ENCODE measurements at regions not wholly inside any gene's neighbourhood (a gene's known extent, or its start where the extent isn't known, plus 50 kb on each side); places are given as distances from the start of the nearest gene placed in this dataset.

DNA sequence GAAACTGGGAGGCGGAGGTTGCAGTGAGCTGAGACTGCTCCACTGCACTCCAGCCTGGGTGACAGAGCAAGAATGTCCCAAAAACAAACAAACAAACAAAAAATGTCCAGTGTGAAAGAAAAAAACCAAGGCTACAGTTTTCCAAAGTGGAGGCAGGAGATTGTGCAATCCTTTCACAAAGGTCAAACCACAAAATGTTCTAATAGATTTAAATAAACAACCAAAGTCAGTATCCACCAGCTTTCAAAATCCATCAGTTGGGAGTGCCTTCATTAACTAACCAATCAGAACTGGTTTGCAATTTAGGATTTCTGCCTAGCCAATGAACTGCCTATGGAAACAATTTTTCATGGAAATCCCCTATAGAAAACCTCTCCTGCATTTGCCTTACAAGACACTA, 52.3 kb upstream of the TRIM9 start:
- dilution Hi-C loops (cut with MboI; ENCODE audit: extremely low pct_ligation_motif_present, low sequenced_read_pairs) (no loop called here), intact Hi-C loops (cut with micrococcal nuclease) (no loop called here)
- no peaks in the 10 kb centered on the region for H3K9me1 ChIP-seq (replicated peaks; ENCODE audit: control insufficient read depth, extremely low read depth, insufficient read depth, low read length)
- ChIA-PET CTCF (no interaction called here), POLR2A (no interaction called here)
- no peak overlapping the region for H3K4me2 ChIP-seq (ENCODE audit: insufficient read depth, low read length)
- TF ChIP-seq, protein P1, sequence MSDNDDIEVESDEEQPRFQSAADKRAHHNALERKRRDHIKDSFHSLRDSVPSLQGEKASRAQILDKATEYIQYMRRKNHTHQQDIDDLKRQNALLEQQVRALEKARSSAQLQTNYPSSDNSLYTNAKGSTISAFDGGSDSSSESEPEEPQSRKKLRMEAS (IDR thresholded peaks at IDR 0.05; ENCODE audit: insufficient read depth, insufficient read length) = no peak
- no peak for TF ChIP-seq MYC (IDR thresholded peaks at IDR 0.05; ENCODE audit: low read depth, low read length)
- TF ChIP-seq FOS (IDR thresholded peaks at IDR 0.05; ENCODE audit: borderline replicate concordance, insufficient read depth, low read length) = no peak
- TF ChIP-seq EZH2 (IDR thresholded peaks at IDR 0.05; ENCODE audit: borderline replicate concordance, low read depth, low read length, severe bottlenecking) = no peak
- TF ChIP-seq POLR2A (IDR thresholded peaks at IDR 0.05; ENCODE audit: low read depth, low read length) = no peak
- TF ChIP-seq, protein P2, sequence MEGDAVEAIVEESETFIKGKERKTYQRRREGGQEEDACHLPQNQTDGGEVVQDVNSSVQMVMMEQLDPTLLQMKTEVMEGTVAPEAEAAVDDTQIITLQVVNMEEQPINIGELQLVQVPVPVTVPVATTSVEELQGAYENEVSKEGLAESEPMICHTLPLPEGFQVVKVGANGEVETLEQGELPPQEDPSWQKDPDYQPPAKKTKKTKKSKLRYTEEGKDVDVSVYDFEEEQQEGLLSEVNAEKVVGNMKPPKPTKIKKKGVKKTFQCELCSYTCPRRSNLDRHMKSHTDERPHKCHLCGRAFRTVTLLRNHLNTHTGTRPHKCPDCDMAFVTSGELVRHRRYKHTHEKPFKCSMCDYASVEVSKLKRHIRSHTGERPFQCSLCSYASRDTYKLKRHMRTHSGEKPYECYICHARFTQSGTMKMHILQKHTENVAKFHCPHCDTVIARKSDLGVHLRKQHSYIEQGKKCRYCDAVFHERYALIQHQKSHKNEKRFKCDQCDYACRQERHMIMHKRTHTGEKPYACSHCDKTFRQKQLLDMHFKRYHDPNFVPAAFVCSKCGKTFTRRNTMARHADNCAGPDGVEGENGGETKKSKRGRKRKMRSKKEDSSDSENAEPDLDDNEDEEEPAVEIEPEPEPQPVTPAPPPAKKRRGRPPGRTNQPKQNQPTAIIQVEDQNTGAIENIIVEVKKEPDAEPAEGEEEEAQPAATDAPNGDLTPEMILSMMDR (IDR thresholded peaks at IDR 0.05; ENCODE audit: extremely low read depth in 1 of 2, insufficient read depth in 1 of 2, low read depth in 1 of 2, low read length in 2 of 2) = no peak
- no peak for TF ChIP-seq JUN (IDR thresholded peaks at IDR 0.05; ENCODE audit: borderline replicate concordance, insufficient read depth, insufficient read length, low read depth)
- no peak for TF ChIP-seq POLR2AphosphoS5 (IDR thresholded peaks at IDR 0.05; ENCODE audit: insufficient read depth, low read depth, low read length)
- no peak for TF ChIP-seq GATA2 (IDR thresholded peaks at IDR 0.05; ENCODE audit: insufficient read depth, insufficient read length, low read depth, low read length)
- peaks cover 2 to 3% of the 10 kb centered on the region in 2 experiments for H3K27me3 ChIP-seq (ENCODE audit: control insufficient read depth in 2 of 2, insufficient read depth in 2 of 2, low read length in 2 of 2)
- no peaks in the 10 kb centered on the region for H3K4me1 ChIP-seq (ENCODE audit: control insufficient read depth, extremely low read depth, insufficient read depth, low read length)
- H3K9me3 ChIP-seq (replicated peaks; ENCODE audit: control insufficient read depth, insufficient read depth, low read length) = no peaks in the 10 kb centered on the region
- DNase-seq (ENCODE audit: low read depth, low spot score) (no peak), FAIRE-seq (no peak)
- no peaks in the 10 kb centered on the region for H4K20me1 ChIP-seq (replicated peaks; ENCODE audit: control insufficient read depth, extremely low read depth, insufficient read depth, low read length)
- no peak overlapping the region for H3K4me3 ChIP-seq (replicated peaks in 1 of 3; ENCODE audit: insufficient read depth in 1 of 3, low read depth in 1 of 3, low read length in 3 of 3)
- no peak overlapping the region for H3K9ac ChIP-seq (replicated peaks; ENCODE audit: extremely low read depth, insufficient read depth, low read length)
- H3K36me3 ChIP-seq (ENCODE audit: control insufficient read depth in 2 of 2, extremely low read depth in 1 of 2, insufficient read depth in 2 of 2, low read length in 2 of 2) = no peaks in the 10 kb centered on the region
- no peak overlapping the region for H3K27ac ChIP-seq (ENCODE audit: insufficient read depth, low read depth, low read length)
- no TSS peak for BruUV-seq (replicated peaks)
- no peak overlapping the region for H2AFZ ChIP-seq (ENCODE audit: low read depth, low read length)
- H3K79me2 ChIP-seq (ENCODE audit: control insufficient read depth, insufficient read depth, low read length) = no peaks in the 10 kb centered on the region

Data from endothelial cell of umbilical vein (primary cell).